Central memory CD4-positive, alpha-beta T cell (primary cell): ENCODE measurements at regions not wholly inside any gene's neighbourhood (a gene's known extent, or its start where the extent isn't known, plus 50 kb on each side); places are given as distances from the start of the nearest gene placed in this dataset.

ENCODE experiments used
- DNase-seq: peaks from one replicate; pipeline ENCODE4 v3.0.0; 2022

DNA sequence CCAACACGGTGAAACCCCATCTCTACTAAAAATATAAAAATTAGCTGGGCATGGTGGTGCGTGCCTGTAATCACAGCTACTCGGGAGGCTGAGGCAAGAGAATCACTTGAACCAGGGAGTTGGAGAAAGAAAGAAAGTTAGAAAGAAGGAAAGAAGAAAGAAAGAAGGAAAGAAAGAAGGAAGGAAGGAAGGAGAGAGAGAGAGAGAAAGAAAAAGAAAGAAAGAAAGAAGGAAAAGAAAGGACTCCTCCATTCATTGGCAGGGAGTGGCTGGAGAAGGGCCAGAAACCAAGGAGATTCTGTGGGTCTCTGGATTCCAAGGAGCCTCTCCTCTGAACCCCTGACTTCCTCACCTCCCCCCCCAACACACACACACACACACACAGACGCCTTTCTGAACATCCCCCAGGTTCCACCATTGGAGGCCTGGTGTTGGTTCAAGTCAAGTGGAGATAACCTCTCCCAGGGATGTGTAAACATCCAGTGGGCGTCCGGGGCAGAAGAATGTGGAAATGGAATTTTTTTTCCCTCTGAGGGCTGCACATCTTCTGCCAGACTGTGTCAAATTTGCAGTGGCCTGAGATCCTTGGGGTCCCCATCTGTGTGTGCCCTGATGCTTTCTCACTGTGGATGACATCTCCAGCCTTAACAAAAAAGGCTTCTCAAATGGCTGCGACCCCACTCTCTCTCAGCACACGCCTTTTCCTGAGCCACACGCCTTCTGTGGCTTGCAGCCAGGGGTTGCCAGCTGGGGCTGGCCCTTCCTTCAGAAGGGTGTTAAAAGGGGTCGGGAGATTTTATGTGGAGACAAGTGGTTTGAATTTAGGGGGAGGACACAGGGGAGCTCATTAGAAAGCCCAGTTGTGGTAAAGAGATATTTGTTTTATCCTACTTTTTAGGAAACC is 109.3 kb upstream of the HAND1 start:
- no peak for DNase-seq

GRCh38 chr5:154583671-154584177 is 105.7 kb upstream of the HAND1 start:
- DNase-seq, result no peak

DNA sequence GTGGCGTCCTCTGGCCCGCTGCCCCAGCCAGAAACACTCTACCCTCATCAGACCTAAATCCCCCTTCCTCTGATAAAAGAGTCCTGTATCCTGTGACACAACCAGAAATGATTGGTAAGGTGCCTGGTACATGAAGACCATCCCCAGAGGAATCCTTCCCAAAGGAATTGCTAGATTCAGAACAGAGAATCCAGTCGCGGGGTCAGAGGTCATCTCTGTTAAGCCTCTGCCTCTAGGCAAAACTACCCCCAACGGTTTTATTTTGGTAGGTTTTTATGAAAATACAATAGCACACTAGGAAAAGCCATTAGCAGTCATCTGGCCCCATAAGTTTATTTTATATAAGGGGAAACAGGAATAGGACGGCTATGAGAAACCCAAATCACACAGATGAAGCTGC is 102.4 kb upstream of the HAND1 start:
- no peak for DNase-seq

GRCh38 chr5:154577416-154577815 is 99.4 kb upstream of the HAND1 start:
- DNase-seq, result no peak

GRCh38 chr5:154576429-154576806 is 98.4 kb upstream of the HAND1 start:
- no peak for DNase-seq

DNA sequence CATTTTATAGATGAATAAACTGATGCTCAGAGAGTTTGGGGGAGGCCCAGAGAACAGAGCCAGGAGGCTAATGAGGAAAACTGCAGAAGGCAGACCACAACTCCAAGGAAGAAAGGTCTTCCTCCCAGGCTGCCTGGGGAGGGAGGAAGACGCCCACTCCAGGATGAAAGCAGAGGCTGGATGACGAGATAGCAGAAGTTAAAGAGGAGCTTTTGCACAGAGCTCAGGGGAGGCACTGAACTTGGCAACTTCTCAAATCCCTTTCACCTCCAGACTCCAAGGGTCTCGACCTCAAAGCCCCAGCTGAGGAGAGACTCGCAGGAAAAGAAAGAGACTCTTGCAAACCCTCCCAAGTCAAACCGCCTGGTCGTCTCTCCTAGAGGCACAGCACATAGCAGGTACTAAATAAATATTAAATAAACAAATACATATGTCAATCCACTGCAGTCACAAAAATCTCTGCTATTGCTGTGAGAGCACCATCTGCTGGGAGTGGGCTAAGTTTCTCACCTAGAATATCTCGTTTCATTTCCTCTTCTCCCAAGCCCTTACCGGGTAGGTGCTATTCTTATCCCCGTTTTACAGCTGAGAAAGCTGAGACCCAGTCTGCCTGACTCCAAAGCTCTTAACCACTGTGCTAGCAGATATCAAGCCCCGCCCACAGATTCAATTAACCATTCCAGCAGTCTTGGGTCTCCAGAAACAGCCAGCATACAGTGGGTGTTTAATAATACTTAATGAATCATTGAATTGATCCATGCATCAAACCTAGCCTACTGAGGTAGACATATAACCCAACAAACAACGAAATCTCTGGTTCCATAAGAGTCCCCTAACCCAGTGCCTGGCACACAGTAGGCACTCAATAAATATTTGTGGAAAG is 97.8 kb upstream of the HAND1 start:
- no peak for DNase-seq

- DNase-seq, result no peak
These were observed 95.0 kb upstream of the HAND1 start for GRCh38 chr5:154573011-154573410.

DNA sequence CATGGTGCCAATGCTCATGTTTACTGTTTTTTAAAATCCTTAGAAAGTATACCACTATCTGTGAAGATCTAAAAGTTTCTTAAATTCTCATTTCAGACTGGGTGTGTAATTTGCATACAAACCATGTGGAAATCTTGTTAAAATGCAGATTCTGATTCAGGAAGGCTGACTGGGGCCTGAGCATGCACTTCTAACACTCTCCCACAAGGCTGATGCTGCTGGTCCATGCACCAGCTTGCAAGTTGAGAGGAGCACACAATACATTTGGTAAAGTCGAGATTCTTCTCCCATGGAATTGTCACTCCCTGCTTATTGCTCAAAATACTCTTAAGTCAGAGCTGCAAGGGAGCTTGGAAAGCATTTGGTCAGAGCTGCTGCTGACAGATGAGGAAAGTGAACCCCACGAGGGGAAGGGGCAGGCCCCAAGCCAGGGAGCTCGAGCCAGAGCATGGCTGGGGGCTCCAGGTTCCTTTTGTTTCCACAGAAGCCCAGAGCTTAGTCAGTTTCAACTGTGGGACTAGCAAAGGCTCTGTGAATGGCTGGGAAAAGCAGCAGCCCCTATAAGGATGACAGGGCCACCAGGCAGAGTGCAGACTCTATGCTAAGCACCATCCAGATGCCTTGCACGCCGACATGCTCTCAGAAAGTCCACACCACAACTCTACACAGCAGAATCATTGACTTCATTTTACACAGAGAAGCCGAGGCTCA is 93.5 kb upstream of the HAND1 start:
- no peak for DNase-seq

- no peak for DNase-seq
These were observed 92.7 kb upstream of the HAND1 start for GRCh38 chr5:154570572-154571324.

- DNase-seq, result no peak
These were observed 90.6 kb upstream of the HAND1 start for GRCh38 chr5:154568589-154568988.

- DNase-seq, result no peak
These were observed 89.1 kb upstream of the HAND1 start for GRCh38 chr5:154567155-154567554.

GRCh38 chr5:154566146-154566680 is 88.2 kb upstream of the HAND1 start:
- no peak for DNase-seq

GRCh38 chr5:154565123-154565522 is 87.1 kb upstream of the HAND1 start:
- no peak for DNase-seq

- no peak for DNase-seq
These were observed 84.3 kb upstream of the HAND1 start for GRCh38 chr5:154562244-154562880.

DNA sequence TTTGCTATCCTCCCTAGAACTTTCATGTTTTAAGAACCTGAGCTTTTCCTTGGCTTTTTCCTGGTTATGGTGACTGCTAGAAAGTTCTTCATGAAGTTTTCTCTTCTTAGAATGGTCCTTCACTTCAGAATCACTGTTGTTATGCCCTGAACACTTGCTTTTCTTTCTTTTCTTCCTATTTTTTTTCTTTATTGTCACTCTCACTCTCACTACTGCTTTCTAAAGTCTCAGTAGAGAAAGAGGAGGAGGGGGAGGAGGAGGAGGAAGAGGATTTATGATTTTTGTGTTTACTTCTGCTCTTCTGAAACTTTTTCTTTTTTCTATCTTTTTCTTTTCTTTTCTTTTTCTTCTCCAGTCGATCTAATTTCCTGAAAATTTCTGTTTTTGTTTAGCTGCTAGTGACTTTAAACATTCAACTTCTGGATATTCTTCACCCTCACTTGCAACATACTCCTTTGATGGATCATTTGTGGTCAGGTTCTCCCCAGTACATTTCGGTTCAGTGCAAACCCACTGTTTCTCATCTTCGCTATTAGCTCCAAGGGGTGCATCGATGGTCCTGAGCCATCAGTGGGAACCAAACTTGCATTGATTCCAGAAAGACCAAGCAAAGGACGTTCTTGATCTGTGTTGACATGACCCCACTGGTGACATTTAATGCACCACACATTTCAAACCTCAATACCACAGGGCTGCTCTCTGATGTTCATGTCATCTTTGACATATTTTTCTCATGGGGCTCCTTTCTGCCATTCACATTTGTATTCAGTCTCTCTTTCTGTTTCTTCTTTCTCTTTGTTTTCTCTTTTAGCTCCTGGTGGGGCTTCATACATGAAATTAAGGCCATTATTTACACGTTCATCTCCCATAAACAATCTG is 81.6 kb upstream of the HAND1 start:
- no peak for DNase-seq

GRCh38 chr5:154557548-154557947 is 79.5 kb upstream of the HAND1 start:
- no peak for DNase-seq

DNA sequence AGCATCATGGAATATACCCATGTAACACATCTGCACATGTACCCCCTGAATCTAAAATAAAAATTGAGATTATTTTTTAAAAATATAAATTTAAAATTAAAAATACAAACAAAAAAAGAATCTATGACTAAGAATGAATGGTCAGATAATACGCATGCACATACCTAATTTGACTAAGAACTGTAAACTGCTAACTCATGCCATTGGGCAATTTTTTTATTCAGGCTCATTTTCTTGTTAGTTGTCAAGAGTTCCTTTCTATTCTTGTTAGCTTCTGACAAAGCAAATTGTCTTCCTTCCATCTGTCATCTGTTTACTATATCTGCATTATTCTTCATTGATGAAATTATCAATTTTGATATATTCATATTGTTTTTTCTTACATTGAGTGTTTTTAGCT is 69.5 kb upstream of the HAND1 start:
- no peak for DNase-seq

- no peak for DNase-seq
These were observed 68.7 kb upstream of the HAND1 start for GRCh38 chr5:154546719-154547118.

- DNase-seq, result no peak
These were observed 66.6 kb upstream of the HAND1 start for GRCh38 chr5:154544646-154545045.

- DNase-seq, result no peak
These were observed 65.4 kb upstream of the HAND1 start for GRCh38 chr5:154543380-154543779.
